Fibroblast of skin of right biceps (primary cell): ENCODE measurements at regions not wholly inside any gene's neighbourhood (a gene's known extent, or its start where the extent isn't known, plus 50 kb on each side); places are given as distances from the start of the nearest gene placed in this dataset.
A peak's percentile ranks its signal among the peaks of the same experiment; 100 is the strongest.

Experiments
- DNase-seq: peaks from one replicate; pipeline ENCODE4 v3.0.0-alpha.2; 2013

DNA sequence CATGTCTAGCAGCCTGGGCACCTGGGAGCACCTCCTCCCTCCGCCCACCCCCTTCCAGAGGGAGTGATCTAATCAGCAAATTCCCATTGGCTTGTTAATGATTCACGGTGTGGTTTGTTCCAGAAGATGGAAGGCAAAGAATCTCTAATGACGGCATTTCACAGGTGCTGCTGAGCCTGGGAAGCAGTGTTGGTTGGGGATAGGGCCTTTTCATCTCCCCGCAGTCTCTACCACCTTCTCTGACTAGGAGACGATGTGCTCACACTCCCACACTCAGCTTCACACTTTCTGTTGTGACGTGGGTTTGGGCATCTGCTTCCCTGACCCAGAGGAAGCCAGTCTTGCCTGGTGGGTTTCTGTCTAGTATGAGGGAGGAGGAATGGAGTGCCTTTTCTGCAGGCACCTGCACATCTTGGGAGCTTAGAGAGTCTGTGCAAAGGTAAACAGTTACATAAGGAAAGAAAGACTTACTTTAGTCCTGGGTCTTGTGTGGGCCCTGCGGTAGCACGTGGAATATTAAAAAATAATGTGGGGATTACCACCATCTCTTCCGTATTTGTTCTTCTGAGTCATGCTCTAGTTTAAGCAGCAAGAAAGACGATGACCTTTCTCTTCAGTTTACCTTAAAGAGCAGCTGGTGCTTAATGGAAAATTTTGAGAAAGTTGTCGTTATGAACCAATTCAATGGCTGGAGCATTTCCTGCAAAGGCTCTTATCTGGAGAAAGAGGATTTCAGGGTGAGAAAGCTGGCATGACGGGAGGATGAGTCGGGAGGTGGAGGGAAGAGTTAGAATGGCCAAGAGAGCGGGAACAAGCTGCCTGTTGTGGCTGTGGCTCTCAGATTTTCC lies 70.6 kb upstream of the ARHGAP5 start:
- DNase-seq: peak; percentile 27

DNA sequence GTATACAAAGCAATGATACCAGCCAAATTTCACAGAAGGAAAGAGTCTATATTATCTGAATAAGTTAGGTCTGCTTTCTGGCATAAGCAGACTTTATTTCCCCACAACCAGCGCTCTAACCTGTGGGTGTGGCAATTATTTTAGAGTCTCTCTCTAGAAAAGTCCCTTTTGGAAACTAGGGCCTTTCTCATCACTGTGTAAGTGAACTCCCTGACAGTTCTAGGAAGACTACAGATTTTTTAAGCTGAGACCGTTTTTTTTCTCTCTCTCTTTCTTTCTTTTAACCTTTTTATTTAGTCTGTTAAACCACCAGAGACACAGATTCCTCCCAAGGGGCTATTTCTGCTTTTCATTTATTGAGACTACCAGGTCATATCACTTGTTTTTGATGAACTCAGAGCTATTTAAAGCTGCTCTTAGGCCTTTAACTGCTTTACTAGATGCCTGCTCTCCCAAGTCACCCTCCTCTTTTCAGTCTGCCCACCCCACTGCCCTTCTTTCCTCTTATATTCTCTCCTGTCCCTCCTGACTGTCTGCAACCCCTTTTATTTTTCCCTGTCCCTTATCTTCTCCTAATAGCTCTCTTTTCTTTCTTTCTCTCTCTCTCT lies 69.2 kb upstream of the ARHGAP5 start:
- no peak for DNase-seq

DNA sequence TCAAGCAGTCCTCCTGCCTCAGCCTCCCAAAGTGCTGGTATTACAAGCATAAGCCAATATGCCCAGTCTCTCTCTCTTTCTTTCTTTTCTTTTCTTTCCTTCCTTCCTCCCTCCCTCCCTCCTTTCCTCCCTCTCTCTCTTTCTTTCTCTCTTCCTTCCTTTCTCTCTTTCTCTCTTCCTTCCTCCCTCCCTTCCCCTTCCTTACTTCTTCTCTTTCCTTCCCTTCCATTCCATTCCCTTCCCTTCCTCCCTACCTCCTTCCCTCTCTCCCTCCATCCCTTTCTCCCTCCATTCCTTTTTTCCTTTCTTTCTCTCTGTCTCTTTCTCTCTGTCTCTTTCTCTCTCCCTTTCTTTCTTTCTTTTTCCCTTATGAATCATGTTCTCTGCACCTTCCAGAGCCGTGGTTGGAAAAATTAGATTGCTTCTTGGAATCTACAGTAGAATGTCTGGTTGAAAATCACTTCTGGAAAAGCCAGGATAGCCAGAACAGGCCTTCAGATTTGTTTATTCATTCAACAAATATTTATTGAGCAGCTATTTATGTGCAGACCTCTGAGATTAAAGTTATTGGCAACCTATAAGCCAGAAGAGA lies 68.4 kb upstream of the ARHGAP5 start:
- no peak for DNase-seq

DNA sequence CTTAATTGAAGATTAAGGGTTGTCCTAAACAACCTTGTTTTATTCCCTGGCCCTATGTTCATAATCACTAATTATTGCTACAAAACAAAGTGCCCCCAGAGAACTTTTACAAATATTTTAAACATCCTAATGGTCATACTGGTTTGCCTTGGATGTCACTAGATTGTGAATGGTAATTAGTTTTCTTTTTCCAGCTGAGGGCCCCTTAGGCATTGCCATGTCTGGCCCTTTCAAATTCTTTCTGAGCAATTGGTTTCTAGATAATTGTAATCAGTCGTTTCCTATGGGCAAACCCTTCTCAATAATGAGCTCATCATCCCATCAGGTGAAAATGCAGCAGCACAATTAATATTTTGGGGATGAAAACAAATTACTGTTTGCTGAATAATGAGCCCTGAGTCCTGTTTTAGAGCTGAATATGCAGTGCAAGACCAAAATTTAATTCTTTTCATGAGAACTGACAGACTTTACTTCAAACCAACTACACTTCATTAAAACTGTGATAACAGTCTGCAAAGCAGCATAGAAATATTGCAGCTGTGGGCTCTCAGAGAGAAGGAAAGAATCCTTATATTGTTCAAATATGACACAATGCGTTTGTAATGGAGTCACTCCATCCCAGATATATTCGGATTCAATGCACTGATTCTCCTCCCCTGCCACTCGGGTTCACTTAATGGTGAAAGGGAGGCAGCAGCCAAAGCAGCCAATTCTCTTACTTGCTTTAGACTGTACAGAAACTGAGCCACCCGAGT lies 67.7 kb upstream of the ARHGAP5 start:
- no peak for DNase-seq

DNA sequence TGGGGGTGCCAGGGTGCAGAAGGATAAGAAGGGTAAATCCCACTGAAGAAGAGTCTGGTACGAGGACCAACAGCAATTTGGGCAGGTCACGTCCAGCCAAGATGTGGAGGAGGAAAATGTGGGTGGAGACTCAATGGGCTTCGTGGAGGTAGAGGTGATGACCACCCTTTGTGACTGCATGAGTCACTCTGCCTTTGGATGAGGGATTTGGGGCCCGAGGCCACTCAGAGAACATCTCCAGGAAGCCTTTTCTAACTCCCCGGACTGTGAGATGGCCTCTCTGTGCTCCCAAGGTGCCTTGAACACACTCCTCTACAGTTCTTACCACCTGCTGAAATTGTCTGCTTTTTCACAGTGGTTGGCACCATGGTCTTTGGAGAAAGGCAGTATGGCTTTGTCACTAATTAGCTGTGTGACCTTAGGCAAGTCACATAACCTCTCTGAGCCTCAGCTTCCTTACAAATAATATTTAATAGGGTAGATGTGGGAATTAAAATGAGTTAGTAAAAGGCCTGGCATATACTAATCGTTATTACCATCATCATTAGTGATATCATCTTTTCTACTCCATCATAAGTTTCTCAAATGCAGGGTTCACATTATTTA lies 67.0 kb upstream of the ARHGAP5 start:
- no peak for DNase-seq

DNA sequence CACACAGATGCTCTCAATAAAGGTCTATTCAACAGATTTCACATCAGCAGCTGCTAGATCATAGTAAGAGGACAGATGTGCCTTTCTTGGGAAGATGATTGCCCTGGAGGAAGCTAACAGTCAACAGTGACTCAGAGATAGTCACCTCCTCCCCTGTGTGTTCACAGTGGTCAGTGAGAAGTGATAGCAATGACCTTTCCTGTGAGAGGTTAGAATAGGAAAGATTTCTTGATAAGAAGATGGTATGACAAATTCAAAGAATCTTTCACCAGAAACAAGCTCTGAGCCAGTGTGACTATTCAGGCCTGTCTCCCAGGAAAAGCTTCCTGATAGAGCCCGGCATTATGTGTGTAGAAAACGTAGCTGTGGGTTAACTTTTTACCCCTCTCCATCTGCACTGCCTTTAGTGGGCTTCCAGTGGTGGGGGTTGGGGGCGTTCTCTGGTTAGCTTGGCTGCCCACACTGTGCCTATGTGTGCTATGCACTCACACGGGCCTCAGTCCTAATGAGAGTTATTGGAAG lies 66.4 kb upstream of the ARHGAP5 start:
- DNase-seq: peak; percentile 65

DNA sequence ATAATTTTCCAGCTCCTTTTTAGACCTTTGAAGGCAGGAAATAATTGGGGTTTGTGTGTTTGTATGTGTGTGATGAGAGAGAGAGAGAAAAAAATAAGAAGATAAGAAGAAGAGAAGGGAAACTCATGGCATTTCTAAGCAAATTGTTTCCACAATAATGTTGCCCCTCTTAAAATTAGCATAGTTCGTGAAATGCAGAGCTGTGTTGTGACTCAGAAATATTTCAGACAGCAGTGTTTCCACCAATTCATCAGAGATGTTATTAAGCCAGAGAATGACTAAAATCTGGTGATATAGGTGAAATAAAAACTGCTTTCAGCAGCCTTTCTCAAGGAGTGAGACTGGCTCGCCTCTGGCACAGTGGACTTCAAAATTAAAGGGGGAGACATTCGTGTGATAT lies 65.9 kb upstream of the ARHGAP5 start:
- DNase-seq: peak; percentile 38

DNA sequence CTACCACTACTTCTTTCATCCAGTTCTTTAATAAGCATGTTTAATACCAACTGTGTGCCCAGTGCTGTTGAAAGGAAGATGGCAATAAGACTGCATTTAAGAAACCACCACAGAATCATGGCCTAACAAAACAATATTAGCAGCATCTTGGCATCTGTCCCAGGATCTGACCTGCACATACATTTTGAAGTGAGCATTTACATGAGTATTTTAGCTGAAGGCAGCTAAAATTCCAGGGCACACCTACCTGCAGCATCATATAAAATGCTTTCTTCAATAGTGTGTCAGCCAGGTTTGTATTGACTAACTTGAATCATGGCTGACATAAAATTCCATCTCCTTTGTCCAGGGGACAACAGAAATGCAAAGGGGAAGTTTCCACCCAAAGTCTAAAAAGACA lies 65.0 kb upstream of the ARHGAP5 start:
- DNase-seq: peak; percentile 11

DNA sequence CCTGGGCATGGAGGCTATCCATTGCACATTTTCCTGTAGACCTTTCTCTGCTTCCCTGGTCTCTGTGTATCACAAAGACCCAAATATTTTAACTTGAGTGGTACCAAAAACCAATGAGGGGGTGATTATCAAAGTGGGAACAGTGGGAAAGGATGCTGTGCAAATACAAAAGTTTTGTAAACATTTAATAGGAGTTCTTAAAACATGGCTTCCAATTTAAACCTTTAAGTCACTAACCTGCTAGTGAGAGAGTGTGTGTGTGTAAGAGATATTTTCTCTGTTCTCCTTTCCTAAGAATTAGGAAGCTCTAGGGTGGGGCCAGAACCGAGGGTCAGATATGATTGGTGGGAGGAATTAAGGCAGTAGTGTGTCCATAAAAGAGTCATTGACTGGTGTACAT lies 64.5 kb upstream of the ARHGAP5 start:
- no peak for DNase-seq

DNA sequence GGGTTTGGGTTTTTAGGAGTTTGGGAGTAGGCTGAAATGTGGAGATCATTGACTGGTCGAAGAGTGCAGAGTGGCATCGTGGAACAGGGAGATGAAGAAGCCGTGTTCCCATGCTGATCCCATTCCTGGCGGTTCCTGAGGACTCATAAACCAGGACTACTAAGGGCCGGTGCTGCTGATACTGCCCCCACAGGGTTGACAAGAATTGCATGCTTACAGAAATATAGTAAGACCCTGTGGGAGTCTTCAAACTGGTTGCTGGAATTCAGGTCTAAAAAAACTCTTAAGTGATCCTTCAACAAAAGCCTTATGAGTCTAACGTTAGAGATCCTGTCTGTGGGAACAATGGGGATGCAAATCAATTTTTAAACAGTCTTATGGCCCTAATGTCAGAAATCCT lies 64.0 kb upstream of the ARHGAP5 start:
- no peak for DNase-seq

DNA sequence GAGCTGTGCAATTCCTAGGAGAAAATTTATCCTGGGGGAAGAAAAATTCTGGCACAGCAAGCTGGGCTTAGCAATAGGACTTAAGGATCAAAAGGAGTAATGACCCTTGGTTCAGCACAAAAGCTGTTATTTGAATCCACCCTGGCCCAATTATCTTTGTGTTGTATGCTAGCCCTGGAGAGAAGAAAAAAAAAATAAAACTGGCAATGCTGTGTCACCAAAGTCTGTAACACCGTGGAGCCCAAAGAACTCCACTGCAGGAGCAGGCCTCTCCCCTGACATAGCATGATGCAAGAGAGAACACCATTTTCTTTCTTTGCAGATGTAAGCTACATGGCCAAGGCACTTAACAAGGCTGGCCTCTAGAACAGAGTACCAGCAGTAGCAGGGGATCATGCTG lies 63.0 kb upstream of the ARHGAP5 start:
- DNase-seq: no peak

DNA sequence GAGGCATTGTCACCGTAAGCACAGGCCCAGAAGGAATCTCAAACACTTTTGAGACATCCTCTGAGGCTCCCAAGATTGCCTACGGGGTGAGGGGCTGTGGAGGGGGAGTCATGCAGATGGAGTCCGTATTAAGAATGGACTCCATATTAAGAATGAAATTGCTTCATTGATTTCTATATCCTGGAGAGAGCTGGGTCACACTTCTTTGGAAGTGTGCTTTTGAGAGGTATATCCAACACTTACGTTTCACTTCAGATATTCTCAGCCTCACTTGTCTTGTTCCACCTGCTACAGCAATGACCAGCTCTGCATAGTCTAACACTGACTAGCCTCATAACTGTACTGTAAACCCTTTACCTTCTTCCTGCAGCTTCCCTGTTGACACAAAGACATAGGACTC lies 62.6 kb upstream of the ARHGAP5 start:
- no peak for DNase-seq

DNA sequence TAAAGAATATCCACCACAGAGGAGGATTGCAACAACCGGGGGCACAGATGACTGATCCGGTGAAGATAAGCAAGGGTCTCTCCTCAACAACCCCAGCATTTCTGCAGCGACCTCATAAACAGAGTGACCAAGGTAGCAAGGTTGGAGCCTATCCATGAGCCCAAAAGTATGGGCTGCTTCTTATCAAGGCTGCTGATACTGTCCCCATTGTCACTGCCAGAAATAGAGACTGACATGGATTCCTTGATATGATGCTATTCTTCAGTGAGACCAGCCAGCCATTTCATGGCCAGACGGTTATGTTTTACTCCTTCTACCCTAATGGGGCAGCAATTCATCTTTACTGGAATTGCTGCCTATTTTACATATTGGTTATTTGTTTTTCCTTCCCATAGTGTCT lies 61.9 kb upstream of the ARHGAP5 start:
- DNase-seq: no peak

DNA sequence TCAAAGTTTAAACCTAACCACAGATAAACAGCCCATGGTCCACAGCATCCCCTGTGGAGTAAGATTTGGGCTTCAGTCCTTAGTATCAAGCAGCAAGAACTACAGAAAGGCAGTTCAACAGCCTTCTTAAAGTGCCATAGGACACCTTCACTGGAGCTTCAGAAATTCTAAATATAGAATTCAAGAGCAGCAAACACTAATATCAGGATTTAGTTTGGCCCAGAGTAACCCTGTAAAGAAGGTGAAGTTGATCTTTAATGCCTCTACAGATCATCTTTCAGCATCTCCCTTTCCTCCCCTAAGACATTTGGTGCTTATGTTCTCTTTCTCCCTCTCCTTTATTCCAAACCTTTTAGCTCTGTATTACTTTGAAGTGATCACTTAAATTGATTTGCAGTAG lies 59.5 kb upstream of the ARHGAP5 start:
- DNase-seq: no peak

DNA sequence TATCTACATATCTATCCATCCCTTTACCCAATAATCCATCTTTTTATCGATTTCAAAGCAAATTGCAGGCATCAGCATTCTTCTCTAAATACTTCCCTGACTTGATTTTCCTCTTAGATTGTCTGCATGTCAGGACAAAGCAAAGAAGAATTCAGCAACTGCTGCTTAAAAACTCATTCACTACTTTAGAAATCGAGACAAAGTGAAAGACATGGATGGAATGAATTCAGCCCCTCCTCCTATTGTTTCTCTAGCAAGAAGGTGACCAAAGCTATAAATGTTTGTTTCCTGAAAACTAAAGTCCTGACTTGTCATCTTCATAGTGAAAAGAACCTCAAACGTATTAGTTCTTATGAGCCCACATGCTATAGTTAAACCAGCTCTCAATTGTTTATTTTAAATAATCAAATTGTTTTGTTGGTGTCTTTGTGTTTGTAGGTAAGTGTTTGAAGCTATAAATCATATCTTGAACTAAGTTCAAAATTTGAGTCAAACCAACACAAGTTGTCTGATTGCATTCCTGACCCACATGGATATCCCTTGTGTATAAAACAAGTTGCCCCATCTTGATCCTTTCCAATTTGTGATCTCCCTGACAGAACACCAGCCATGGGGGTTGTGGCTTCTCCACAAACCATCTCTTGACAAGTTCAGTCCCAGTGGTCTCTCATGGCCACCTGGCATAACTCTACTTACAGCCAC lies 58.6 kb upstream of the ARHGAP5 start:
- no peak for DNase-seq

DNA sequence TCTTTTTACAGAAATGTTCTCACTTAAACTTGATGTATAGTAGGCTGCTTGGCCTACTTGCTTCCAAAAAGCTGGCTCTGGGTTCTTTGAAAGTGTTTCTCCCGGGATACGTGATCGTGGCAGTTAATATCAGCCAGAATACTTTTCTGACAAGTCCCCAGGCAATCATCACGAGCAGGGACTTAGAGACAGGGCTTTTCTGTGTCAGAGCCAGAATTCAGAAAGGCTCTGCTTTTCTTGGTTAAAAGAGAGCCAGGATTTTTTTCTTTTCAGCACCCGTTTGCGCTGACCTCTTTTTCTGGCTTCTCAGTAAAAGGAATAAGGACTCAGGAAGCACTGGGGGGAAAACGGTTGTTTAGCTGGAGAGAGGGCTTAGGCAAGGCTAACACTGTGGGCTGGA lies 57.8 kb upstream of the ARHGAP5 start:
- no peak for DNase-seq

DNA sequence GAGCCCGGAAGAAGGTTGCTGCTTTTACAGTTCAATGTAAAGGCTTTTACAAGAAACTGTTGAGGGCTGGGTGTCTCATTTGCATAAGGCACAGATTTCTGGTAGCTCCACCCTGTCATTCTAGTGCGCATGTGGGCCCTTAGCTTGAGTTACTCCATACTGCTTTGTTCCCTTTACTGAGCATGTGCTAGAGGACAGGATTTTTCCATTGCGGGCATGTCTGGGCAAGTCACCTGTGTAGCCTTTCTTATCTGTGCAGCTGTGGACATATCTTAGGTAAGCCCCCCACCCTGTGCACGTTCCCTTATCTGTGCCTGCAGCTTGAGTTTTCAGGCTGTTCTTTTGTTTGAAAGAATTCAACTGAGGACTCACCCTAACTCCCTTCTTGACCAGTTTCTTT lies 56.2 kb upstream of the ARHGAP5 start:
- no peak for DNase-seq

DNA sequence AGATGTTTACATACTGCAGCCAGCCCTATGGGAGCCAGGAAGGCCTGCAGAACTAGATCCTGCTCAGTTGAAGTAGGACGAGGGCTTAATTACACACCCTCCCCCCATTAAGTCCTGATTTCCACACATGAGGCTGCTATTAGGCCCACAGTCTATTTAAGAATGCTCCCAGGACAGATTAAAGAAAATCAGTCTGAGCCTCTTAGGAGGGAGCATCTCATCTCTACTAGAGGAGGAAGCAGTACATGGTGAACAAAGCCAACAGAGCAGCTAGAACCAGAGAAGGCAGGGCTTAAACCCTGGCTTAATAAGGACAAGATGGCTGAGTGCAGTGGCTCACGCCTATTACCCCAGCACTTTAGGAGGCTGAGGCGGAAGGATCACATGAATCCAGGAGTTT lies 55.8 kb upstream of the ARHGAP5 start:
- no peak for DNase-seq

DNA sequence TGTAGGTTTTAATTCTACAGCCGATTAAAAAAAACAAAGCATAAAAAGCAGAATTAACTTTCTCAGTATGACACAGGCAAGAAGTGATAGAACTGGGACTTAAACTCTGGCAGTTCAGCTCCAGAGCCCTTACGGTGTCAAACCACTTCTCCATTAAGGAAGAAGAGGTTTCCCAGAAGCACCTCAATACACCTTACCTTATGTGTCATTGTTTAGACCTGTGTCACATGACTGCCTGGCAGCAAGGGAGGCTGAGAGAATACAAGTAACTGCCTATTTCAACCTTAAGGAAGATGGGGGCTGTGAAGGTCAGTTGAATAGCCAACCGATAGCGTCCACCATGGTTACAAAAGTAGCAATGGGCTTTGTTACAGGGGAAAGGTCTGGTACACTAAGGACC lies 54.6 kb upstream of the ARHGAP5 start:
- DNase-seq: no peak

DNA sequence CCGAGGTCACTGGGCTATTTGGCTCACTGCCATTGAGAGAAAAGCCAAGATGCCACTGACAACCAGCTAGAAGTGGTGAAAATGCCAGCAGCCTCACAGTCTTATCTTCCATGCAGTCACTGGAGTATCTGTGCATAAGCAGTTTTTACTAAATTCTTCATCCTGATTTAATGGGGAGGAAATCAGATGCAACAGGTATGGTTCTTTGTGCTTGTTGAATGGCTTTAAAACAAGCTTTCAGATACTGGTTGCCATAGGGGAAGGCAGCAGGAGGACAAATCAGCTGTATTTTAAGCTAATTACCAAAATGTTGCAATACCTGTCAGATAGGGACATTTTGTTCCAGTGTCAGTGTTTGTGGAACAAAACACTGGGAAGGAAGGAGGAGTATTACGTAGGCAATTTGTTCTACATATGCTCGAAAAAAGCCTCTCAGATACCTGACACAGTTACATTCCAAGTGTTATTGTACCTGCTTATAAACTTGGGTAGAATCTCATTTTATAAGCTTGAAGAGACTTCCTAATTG lies 54.1 kb upstream of the ARHGAP5 start:
- no peak for DNase-seq

DNA sequence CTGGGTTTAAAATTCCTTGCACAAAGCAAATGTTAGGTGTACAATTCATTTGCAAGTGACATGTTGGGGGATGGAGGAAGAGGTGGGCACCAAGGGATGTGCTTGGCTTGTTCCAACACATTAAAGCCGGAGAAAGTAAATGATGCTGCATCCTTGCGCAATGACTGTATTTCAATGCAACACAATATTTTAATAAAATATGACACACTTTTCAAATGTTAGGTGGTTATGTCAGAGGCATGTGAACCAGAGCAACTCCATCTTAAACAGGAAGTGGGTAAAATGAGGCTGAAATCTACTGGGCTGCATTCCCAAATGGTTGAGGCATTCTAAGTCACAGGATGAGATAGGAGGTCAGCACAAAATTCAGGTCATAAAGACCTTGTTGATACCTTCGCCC lies 53.6 kb upstream of the ARHGAP5 start:
- no peak for DNase-seq
